ENCODE measurements at regions not wholly inside any gene's neighbourhood (a gene's known extent, or its start where the extent isn't known, plus 50 kb on each side); places are given as distances from the start of the nearest gene placed in this dataset.

DNA sequence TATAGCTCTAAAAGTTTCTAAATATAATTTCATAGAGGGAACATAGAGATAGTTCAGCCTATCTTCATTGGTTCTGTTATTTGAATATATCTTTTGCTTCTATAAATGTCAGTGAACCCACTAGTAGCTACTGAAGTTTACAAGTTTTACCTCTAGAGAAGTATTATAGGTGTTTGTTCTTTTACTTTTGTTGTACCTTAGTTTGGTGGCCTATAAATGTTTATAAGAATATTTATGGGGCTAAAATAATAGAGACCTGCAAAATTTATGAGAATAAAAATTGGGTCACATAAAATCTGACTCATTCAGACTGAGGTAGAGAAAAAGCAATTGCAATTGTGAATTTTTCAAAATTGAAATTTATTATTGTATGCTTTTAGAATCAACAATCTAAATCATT is 162.6 kb downstream of the SERPINI1 start:
- in situ Hi-C loops (cut with MboI; ENCODE audit: low sequenced_read_pairs) = loop anchor here (25.0 kb wide), 2 partner anchors 161 to 486 kb away; partner anchors contain the start of genes PDCD10 and SERPINI1

DNA sequence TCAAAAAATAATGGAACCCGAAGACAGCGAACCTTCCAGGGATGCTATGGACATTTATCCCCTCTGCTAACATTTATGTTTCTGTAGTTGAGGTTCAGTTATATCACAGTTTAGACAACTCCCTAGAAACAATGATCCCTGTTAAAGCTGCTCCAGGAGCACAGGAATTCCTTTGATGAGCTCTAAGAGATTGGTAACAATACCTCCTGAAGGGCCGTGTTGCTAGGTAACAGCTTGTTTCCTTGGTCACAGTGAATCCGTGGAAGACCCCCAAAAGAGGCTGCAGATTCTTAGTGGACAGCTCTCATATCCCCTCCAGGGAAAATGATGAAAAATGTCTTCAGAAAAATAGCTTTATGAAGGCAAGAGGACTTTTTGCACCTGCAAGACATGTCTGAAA is 160.2 kb downstream of the SERPINI1 start:
- in situ Hi-C loops (cut with MboI; ENCODE audit: low sequenced_read_pairs) = loop anchor here (25.0 kb wide), 2 partner anchors 158 to 483 kb away; partner anchors contain the start of genes PDCD10 and SERPINI1

DNA sequence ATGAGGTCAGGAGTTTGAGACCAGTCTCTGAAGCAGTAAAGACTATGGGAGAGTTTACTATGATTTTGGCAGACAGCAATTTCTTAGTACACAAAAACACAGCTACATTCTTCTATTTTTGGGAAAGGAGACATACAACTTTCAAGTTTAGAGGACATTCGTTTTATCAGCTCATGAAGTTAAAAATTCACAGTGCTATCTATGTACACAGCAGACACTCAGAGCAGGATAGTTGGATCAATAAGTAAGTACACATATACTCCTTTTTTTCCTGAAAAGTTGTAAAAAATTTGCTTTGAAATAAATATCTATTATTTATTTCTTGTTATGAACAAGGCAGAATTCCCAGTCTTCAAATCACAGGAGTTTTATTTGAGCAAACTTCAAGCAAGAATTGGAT is 159.7 kb downstream of the SERPINI1 start:
- in situ Hi-C loops (cut with MboI; ENCODE audit: low sequenced_read_pairs) = loop anchor here (25.0 kb wide), 2 partner anchors 158 to 483 kb away; partner anchors contain the start of genes PDCD10 and SERPINI1

DNA sequence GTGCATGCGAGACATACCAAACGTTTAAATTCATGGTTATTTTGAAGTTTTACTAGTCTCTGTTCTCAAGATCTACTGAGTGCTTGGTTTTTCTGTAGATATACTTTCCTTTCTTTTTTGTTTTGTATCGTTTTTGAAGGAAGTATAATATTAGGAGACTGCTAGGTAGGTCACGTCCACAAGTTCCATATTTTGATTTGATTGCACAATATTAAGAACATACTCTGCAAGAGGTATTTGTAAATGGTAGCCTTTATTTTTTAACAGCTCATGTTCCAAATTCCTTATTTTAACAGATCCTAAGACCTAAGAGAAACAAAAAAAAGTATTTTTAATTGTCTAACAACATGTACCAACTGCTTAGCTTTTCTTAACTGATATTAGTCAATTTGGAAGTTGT is 156.7 kb downstream of the SERPINI1 start:
- in situ Hi-C loops (cut with MboI; ENCODE audit: low sequenced_read_pairs) = loop anchor here (25.0 kb wide), 2 partner anchors 155 to 480 kb away; partner anchors contain the start of genes PDCD10 and SERPINI1

DNA sequence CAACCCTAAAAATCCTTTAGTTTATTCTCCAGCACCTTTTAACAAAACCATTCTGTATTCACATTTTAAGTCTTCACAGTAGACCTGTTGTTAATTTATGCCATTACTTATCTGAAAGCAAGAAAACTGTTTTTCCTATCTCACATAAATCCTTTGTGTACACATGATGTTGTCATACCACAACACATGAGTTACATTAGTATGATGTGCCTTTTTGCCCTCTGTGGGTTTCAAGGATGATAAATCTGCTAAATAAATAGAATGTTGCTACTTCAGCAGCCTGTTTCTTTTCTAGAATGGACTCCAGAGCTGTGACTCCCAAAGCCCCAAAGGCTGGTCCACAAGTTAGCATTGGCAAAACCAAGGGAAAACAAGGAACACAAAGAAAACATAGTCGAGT is 151.6 kb downstream of the SERPINI1 start:
- in situ Hi-C loops (cut with MboI; ENCODE audit: low sequenced_read_pairs) = loop anchor here (25.0 kb wide), 2 partner anchors 150 to 475 kb away; partner anchors contain the start of genes PDCD10 and SERPINI1

DNA sequence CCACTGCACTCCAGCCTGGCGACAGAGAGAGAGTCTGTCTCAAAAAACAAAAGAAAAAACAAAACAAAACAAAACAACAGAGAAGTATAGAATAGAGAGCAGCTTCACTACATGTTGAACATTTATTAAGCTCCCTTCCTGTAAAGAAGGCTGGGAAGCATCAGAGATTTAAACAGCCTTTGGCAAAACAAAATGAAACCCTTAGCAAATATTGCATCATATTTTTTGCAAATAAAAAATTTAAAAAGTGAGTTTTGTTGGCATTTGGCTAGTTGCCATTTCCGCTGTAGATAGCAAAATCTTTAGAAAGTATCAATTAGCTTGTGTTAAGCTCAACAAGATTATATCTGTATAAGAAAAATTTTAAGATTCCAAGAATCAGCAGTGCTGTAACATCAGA is 151.2 kb downstream of the SERPINI1 start:
- in situ Hi-C loops (cut with MboI; ENCODE audit: low sequenced_read_pairs) = loop anchor here (25.0 kb wide), 2 partner anchors 149 to 474 kb away; partner anchors contain the start of genes PDCD10 and SERPINI1

DNA sequence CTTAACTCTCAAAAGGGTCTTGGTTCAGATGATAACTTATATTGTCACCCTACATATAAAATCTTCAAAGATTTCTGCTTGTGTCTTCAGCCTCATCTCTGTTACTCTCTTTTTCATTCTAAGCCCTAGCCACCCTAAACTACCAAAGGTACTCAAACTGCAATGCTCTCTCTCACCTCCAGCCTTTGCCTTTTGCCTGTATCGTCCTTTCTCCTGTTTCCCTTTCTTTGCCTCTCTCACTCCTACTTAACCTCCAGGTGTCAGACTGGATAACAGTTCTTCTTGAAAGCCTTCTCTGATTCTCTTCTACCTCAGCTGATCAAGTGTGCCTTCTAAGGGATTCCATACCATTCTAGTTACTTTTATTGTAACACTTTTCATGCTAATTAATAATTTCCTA is 149.8 kb downstream of the SERPINI1 start:
- in situ Hi-C loops (cut with MboI; ENCODE audit: low sequenced_read_pairs) = loop anchor here (25.0 kb wide), 2 partner anchors 148 to 473 kb away; partner anchors contain the start of genes PDCD10 and SERPINI1

DNA sequence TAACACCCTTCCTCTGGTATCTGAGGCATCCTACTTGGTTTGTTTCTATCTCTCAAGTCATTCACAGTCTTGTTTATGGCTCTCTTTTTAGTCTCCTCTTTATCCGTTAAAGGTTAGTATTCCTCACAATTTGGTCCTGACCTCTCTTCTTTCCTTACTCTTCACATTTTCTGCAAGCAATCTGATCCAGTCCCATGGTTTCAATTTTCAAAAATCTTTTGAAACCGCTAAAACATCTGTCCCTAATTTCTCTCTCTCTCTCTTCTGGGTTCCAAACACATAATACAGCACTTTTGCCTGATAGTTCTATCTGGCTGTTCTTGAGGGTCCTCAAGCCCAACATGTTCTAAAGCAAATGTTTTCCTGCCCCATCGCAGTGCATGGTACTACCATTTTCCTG is 149.0 kb downstream of the SERPINI1 start:
- in situ Hi-C loops (cut with MboI; ENCODE audit: low sequenced_read_pairs) = loop anchor here (25.0 kb wide), 2 partner anchors 147 to 472 kb away; partner anchors contain the start of genes PDCD10 and SERPINI1

DNA sequence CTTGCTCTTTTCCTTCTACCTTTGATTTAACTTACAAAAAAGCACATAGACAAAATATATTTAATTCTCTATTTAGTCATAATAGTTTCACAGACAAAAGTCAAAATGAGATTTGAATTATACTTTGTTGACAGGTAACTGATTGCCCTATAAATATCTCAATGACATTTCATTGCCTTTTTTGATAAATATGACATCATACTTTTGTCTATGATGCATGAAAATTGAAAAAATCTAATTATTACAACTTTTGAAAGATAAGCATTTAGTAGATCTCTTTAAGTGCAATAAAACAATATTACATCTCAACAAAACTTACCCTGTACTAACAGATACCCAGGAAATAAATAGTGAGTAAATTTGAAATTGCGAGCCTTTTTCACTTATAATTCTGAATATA is 147.9 kb downstream of the SERPINI1 start:
- in situ Hi-C loops (cut with MboI; ENCODE audit: low sequenced_read_pairs) = loop anchor here (25.0 kb wide), 2 partner anchors 146 to 471 kb away; partner anchors contain the start of genes PDCD10 and SERPINI1

DNA sequence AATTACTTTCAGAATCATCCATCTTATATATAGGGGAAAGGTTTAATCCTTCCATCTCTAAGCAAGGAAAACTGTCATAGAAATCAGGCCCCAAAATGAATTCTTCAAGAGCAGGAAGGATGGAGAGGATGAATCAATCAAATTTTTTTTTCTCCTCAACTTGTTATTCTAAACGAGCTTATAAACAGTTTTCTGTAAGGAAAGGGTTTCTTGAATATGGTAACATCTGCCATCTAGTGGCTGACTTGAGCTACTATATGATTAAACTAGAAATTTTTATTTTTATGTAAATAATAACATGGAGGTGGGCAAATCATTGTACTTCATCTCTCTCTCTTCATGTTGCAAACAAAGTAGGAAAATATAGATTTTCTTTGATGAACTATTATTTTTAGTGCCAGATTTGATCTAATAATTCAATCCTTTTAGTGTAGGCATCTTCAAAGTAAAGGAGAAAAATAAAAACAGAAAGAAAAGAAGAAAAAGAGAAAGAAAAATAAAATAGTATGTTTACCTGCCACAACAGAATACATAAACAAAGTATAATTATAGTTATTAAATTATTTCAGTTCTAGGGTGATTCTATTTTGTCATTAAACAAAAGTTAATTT is 146.6 kb downstream of the SERPINI1 start:
- in situ Hi-C loops (cut with MboI; ENCODE audit: low sequenced_read_pairs) = loop anchor here (25.0 kb wide), 2 partner anchors 145 to 470 kb away; partner anchors contain the start of genes PDCD10 and SERPINI1

DNA sequence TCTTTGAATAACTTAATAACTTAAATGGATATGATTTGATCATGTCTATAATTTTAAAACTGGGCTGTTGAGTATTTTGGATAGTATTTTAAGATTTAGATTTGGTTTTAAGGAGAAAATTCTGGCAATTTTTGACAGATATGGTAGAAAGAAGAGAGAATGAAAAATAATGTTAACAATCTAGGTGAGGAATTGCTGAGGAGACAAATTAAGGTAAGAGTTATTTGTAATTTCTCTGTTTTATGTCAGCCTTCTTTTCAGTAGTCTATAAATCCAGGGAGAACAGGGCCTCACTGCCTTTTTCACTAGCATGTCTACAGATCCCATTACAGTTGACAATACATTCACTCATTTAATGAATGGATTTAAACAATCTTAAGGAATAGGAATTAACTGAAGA is 144.7 kb downstream of the SERPINI1 start:
- in situ Hi-C loops (cut with MboI; ENCODE audit: low sequenced_read_pairs) = loop anchor here (25.0 kb wide), 2 partner anchors 143 to 468 kb away; partner anchors contain the start of genes PDCD10 and SERPINI1

DNA sequence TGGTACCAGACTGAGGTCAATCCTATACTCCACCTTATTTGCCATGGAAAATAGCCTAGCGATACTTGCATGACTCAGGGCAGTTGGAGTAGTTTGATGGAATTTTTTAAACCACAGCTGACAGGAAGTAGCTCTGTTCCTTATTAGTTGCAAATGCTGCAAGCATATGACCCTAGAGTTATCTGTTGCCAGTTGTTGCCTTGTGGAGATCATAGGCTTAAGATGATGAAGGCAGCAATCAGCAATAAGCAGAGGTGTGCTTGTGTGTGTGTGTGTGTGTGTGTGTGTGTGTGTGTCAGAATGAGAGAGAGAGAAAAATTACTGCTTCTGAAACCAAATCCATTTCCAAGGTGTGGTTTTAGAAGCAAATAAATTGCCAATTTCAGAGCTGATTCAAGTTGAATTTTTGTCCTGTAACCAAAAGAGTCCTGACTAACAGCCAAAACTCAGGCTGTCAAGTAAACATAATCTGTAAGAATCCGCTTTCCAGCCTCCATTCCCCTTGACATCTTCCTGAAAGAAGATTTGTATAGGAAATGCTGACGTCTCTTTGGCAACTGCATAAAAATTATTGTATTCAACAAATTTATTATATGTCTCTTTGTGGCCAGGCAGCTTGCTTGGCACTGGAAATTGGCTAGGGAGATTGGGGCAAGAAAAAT is 141.2 kb downstream of the SERPINI1 start:
- in situ Hi-C loops (cut with MboI; ENCODE audit: low sequenced_read_pairs) = loop anchor here (25.0 kb wide), 2 partner anchors 139 to 464 kb away; partner anchors contain the start of genes PDCD10 and SERPINI1

Measured in HL-60/S4 treated with phorbol 12-myristate 13-acetate at 8.2 ng/mL for 4 days and 3 days (cell line).